Peyer's patch (tissue), 4 donors: ENCODE measurements at regions not wholly inside any gene's neighbourhood (a gene's known extent, or its start where the extent isn't known, plus 50 kb on each side); places are given as distances from the start of the nearest gene placed in this dataset.

ENCODE experiments used
- POLR2A ChIP-seq, 2 donors: fragments of 450-650 bp; IDR thresholded peaks; one replicate each; pipeline ENCODE4 v1.5.1; 2017; ENCODE audit warnings: antibody characterized with exemption in 2 of 2, mild to moderate bottlenecking in 2 of 2, moderate library complexity in 2 of 2
- TF ChIP-seq, protein P1 (sequence below), 6 experiments: fragments of 450-650 bp in 4 of 6; fragments of 200-600 bp in 2 of 6; sonication (generic) in 1 of 6; IDR thresholded peaks; one replicate each; pipeline ENCODE4 v1.5.1; 2017 to 2019; ENCODE audit warnings: antibody characterized with exemption in 6 of 6, mild to moderate bottlenecking in 3 of 6, moderate library complexity in 1 of 6

- TF ChIP-seq, protein P1, sequence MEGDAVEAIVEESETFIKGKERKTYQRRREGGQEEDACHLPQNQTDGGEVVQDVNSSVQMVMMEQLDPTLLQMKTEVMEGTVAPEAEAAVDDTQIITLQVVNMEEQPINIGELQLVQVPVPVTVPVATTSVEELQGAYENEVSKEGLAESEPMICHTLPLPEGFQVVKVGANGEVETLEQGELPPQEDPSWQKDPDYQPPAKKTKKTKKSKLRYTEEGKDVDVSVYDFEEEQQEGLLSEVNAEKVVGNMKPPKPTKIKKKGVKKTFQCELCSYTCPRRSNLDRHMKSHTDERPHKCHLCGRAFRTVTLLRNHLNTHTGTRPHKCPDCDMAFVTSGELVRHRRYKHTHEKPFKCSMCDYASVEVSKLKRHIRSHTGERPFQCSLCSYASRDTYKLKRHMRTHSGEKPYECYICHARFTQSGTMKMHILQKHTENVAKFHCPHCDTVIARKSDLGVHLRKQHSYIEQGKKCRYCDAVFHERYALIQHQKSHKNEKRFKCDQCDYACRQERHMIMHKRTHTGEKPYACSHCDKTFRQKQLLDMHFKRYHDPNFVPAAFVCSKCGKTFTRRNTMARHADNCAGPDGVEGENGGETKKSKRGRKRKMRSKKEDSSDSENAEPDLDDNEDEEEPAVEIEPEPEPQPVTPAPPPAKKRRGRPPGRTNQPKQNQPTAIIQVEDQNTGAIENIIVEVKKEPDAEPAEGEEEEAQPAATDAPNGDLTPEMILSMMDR (IDR thresholded peaks at IDR 0.05) = no peak
- no peak for TF ChIP-seq POLR2A (IDR thresholded peaks at IDR 0.05)
Observed at GRCh38 chr7:46195934-46196333, 274.9 kb upstream of the IGFBP3 start.
